ENCODE measurements at regions not wholly inside any gene's neighbourhood (a gene's known extent, or its start where the extent isn't known, plus 50 kb on each side); places are given as distances from the start of the nearest gene placed in this dataset.
A peak's percentile ranks its signal among the peaks of the same experiment; 100 is the strongest.
"Not testable (repeated sequence)": the region's sequence is repeated elsewhere in the genome, so short reads cannot be mapped to it uniquely, and the experiment has no call there.

DNA sequence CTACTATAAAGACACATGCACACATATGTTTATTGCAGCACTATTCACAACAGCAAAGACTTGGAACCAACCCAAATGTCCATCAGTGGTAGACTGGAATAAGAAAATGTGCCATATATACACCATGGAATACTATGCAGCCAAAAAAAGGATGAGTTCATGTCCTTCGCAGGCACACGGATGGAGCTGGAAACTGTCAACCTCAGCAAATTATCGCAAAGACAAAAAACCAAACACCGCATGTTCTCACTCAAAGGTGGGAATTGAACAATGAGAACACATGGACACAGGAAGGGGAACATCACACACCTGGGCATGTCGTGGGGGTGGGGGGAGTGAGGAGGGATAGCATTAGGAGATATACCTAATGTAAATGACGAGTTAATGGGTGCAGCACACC lies 460.1 kb upstream of the NRSN1 start:
- DNase-seq, result not testable (repeated sequence)

- DNase-seq, result no peak
Observed at GRCh38 chr6:23672737-23673136, 453.3 kb upstream of the NRSN1 start.

DNA sequence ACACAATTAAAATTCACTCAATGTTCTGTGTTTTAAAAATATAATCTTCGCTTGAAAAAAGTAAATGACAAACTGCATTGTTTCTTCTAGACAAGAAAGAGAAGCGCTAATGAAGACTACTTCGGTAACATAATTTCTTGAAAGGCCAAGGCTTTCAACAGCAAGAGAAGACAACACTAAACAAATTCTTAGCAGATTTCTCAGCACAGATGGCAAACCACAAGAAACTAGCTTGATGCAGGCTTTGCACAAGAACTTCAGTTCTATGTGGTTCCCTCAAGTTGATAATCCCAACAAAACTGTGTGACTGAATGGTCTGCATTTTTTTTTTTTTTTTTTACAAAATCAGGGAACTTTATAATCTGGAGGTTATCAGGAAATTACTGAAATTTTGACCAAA lies 447.4 kb upstream of the NRSN1 start:
- DNase-seq, result no peak

GRCh38 chr6:23681743-23682142 lies 444.3 kb upstream of the NRSN1 start:
- DNase-seq, result no peak

DNA sequence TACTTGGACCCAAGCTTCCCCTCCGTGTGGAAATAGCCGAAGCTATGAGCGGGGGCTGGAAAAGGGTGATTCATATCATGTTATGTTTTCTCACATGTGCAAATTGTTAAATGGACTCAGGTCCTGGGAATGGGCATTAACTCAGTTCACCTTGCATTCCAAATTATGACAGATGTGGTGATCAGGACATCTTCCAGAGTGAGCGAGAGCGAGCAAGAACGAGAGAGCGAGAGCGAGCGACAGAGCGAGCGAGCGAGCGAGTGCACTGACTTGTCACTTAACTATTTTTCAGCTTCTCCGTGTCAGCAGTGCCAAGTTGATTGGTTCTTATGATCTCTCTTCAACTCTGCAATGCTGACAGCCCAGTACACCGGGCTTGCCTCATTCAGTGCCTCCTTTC lies 437.4 kb upstream of the NRSN1 start:
- DNase-seq, result no peak

- no peak for DNase-seq
Observed at GRCh38 chr6:23690453-23691049, 435.5 kb upstream of the NRSN1 start.

GRCh38 chr6:23692184-23692583 lies 433.8 kb upstream of the NRSN1 start:
- DNase-seq, result no peak

GRCh38 chr6:23696992-23697391 lies 429.0 kb upstream of the NRSN1 start:
- DNase-seq, result no peak

- DNase-seq, result no peak
Observed at GRCh38 chr6:23704479-23705052, 421.4 kb upstream of the NRSN1 start.

- no peak for DNase-seq
Observed at GRCh38 chr6:23705697-23706096, 420.3 kb upstream of the NRSN1 start.

GRCh38 chr6:23712756-23713155 lies 413.3 kb upstream of the NRSN1 start:
- no peak for DNase-seq

- DNase-seq, result no peak
Observed at GRCh38 chr6:23713211-23713610, 412.8 kb upstream of the NRSN1 start.

- no peak for DNase-seq
Observed at GRCh38 chr6:23728707-23729106, 397.3 kb upstream of the NRSN1 start.

- DNase-seq, result no peak
Observed at GRCh38 chr6:23731609-23732008, 394.4 kb upstream of the NRSN1 start.

GRCh38 chr6:23732521-23732920 lies 393.5 kb upstream of the NRSN1 start:
- DNase-seq, result no peak

DNA sequence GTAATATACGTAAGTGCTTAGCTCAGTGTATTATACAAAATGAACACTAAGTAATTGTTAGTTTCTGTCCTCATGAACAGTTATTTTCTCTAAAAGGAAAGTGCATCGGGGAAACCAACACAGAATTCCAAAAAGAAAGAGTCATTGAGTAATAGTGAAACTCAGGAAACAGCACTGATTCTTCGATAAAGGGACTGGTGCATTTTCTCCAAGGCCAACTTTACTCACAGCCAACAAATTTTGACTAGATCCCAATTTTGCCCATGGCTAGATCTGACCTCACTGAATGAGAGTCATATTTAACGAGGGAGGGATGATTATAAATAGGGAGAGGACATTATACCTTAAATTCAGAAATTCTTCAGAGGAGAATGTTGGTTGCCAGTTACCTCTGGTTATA lies 390.9 kb upstream of the NRSN1 start:
- DNase-seq, result no peak

DNA sequence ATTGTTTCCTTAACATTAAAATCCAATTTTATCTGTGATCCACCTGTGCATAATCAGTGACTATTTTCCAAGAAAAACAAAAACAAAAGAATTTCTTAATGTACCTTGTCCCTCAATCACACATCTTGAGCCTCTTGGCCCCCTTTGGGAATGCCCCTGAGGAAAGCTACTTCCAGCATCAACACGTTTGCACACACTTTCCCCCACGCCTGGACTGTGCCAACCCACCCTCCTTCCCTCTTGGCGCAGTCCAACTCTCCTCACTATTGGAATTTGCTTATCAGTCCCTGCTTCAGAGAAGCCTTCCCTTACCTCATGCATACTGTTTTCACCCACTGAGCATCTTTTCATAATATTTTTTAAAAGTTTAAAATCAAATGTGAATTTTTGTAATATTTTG lies 389.4 kb upstream of the NRSN1 start:
- DNase-seq, result no peak

- no peak for DNase-seq
Observed at GRCh38 chr6:23747239-23747638, 378.8 kb upstream of the NRSN1 start.

DNA sequence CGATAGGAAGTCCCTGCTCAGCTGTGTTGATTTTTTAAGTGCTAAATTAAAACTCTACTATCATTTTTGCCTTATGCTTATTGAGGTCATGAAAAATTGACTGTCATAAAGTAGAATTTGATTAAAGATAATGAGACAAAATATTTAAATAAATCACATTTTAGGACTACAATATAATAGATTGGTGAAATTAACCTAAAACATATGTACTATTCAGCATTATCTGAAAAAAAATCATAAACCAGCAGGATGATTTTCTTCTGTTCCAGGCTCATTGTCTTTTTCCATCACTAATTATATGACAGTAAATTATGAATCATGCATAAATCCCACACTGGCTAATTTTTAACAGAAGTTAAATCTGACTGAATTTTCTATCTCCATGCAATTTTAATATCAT lies 373.6 kb upstream of the NRSN1 start:
- no peak for DNase-seq

DNA sequence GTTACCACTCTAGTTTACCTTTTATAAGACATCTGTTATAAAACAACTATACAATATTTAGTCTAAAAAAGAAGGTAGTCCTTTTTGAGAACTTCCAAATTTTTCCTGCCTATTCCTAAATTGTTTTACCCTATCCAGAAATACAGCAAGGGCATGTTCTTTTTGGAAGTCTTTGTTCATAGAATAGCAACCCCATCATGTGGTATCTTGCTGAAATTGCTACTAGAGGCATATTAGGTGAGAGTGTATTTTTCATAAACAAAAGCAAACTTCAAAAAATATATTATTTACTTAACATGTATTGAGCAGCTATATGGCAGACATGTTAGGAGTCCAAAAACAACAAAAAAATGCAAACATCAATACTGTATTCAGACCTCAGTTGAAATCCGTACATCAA lies 371.8 kb upstream of the NRSN1 start:
- DNase-seq, result no peak

DNA sequence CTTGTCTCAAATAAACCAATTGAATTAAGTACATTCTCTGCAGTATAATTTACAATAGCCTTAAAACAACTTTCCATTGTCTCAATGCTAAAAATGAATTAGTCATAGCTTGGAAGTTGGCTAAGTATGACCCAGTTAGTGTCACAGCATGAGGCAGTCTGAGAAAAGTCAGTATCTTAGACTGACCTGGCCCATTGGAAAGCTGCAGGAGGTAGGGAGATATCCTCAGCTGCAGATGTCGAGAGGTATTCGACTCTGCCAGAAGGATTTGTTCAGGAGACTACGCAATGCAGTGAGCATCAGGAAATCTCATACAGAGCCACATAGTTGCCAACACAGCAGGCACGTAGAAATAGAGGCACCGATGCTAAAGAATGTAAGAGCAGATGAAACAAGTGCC lies 350.9 kb upstream of the NRSN1 start:
- no peak for DNase-seq

DNA sequence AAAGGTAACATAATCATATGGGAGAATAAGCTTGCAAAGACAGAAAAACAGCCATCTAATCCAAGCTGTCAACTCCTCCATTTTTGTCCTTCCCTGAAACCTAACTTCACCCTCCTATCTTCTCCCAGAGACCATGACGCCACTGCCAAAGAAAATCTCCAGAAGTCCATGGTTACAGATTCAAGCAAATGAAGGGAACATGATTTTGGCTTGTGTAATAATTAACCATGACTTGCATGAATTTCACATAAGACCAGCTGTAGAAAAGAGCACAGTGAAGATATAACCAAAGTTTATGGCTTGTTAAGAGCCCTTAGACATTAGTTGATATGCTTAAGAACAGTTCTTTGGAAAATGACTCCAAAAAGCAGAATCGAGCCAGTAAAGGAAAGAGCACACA lies 342.1 kb upstream of the NRSN1 start:
- no peak for DNase-seq

DNA sequence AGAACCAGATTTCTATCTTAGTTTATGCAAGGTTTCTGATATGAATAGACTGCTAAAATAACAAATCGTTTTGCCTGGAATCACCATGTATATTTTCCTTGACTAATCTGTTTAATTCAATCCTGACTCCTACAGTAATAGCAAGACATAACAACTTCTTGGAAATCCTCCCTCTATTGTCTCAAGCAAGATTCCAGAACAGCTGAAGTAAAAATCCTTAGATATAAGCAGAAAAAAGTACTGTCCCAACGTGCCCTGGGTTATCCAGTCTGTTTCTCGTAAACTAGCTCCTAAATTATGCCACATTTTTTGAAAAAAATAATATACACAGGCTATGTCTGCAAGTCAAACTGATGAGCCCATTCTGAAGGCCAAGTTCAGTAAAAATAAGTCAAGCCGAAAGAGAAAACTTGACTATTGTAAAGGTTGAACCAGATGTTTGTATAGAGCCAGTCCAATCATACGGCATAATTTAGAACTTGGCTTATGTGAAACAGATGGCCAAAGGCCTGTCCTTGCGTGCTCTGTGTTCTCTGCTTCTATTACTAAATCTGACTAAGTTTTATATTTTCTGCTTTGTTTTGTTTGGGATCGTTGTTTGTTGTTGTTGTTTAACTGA lies 341.6 kb upstream of the NRSN1 start:
- DNase-seq, result peak; percentile 77

- no peak for DNase-seq
Observed at GRCh38 chr6:23790756-23791155, 335.3 kb upstream of the NRSN1 start.
